Prostate gland (tissue), 2 donors: ENCODE measurements at regions not wholly inside any gene's neighbourhood (a gene's known extent, or its start where the extent isn't known, plus 50 kb on each side); places are given as distances from the start of the nearest gene placed in this dataset.

Experiments used
- CTCF ChIP-seq, 4 experiments: fragments of 200-600 bp in 2 of 4; fragments of 450-650 bp in 2 of 4; sonication (generic) in 2 of 4; IDR thresholded peaks; 1 replicate in 3 of 4; 2 replicates in 1 of 4; pipeline ENCODE4 v1.5.1; 2016 to 2019; ENCODE audit warnings: antibody characterized with exemption in 4 of 4, mild to moderate bottlenecking in 2 of 4, moderate library complexity in 2 of 4
- POLR2A ChIP-seq: fragments of 450-650 bp; IDR thresholded peaks from one replicate; pipeline ENCODE4 v1.6.1; 2016; ENCODE audit warnings: antibody characterized with exemption, mild to moderate bottlenecking
- POLR2AphosphoS5 ChIP-seq: sonication (generic); formaldehyde crosslinking; IDR thresholded peaks from one replicate; pipeline ENCODE4 v1.6.1; 2017; ENCODE audit warnings: antibody characterized with exemption

GRCh38 chr9:107094370-107094769, 188.7 kb upstream of the RAD23B start:
- TF ChIP-seq CTCF (IDR thresholded peaks at IDR 0.05) = no peak
- no peak for TF ChIP-seq POLR2AphosphoS5
- no peak for TF ChIP-seq POLR2A
